ENCODE measurements at regions not wholly inside any gene's neighbourhood (a gene's known extent, or its start where the extent isn't known, plus 50 kb on each side); places are given as distances from the start of the nearest gene placed in this dataset.

DNA sequence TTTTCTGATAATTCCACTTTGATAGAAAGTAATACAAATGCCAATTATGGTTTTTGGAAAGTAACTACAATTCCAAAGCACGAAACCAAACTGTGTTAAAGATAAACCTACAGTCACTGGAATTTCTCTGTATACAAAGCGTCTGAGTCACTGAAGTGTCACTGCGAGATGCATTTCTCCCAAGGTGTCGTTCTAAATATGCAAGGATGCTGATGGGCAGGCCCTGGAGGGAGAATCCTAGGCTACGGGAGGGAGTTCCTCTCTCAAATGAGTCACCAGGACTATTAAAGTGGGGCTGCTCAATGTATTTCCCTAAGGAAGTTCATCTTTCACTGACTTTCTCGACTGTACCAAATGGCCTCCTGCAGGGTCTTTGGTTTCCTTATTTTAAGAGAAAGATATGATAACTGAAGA, 163.8 kb upstream of the STK17B start:
- TF ChIP-seq POLR2A (IDR thresholded peaks at IDR 0.05) (no peak), CTCF (IDR thresholded peaks at IDR 0.05 in 4 of 5, conservative IDR thresholded peaks at IDR 0.05 in 1 of 5) (no peak)

All from gastrocnemius medialis (tissue), 4 donors.